ENCODE measurements at regions not wholly inside any gene's neighbourhood (a gene's known extent, or its start where the extent isn't known, plus 50 kb on each side); places are given as distances from the start of the nearest gene placed in this dataset.
"Not testable (repeated sequence)": the region's sequence is repeated elsewhere in the genome, so short reads cannot be mapped to it uniquely, and the experiment has no call there.

DNA sequence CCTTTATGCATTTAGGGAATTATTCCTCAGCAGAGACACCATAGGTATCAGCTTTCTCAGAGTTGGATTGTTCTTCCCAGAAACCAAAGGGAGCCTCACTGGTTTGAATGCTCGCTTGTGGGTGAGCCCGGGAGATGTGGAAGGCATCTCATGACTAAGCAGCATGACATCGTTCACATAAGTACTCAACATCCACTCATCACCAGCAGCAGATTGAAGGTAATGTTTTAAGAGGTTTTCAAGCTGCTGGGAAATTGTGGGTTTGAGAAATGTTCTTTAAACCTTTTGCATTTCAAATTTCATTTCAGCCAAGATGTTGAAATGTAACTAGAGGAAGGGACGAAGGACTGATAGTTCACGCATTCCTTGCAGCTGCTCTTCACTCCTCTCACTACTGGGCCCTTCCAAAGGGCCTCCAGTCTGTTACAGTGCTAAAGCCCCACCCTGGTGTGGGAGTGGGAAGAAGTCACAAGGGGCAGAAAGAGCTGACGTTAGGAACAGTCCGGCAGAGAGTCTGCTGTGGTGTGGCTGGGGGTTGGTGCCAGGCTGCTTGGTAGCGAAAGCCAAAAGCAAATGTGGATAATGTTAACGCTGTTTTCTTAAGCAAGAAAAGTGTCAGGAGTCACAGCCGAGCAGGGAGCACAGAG is 324.5 kb upstream of the EPHA4 start:
- H3K9me3 ChIP-seq (ENCODE audit: control insufficient read depth in 1 of 2, low read length in 2 of 2): no peaks in the 10 kb centered on the region
- H3K4me3 Mint-ChIP-seq: no peak overlapping the region
- intact Hi-C loops (cut with micrococcal nuclease): no loop called here
- H3K4me3 ChIP-seq (ENCODE audit: low read length in 2 of 2): no peak overlapping the region
- no peaks in the 10 kb centered on the region for H3K36me3 Mint-ChIP-seq
- H3K27ac Mint-ChIP-seq: no peak overlapping the region
- no peaks in the 10 kb centered on the region for H3K4me1 Mint-ChIP-seq
- H3K9me3 Mint-ChIP-seq: peaks cover 0 to 6% (median 0%) of the 10 kb centered on the region in 8 donors
- DNase-seq: no peak
- ChIA-PET POLR2A (ENCODE audit: partially characterized antibody) (no interaction called here), CTCF (ENCODE audit: partially characterized antibody) (no interaction called here)
- H3K27ac ChIP-seq (ENCODE audit: low read depth, low read length): no peak overlapping the region
- no peaks in the 10 kb centered on the region for H3K4me1 ChIP-seq (ENCODE audit: insufficient read depth, low read length)
- H3K36me3 ChIP-seq (ENCODE audit: insufficient read depth, low read length): no peaks in the 10 kb centered on the region
- H3K27me3 ChIP-seq (ENCODE audit: insufficient read depth, low read length): no peaks in the 10 kb centered on the region
- peaks cover 0 to 2% of the 10 kb centered on the region in 2 donors for H3K27me3 Mint-ChIP-seq

DNA sequence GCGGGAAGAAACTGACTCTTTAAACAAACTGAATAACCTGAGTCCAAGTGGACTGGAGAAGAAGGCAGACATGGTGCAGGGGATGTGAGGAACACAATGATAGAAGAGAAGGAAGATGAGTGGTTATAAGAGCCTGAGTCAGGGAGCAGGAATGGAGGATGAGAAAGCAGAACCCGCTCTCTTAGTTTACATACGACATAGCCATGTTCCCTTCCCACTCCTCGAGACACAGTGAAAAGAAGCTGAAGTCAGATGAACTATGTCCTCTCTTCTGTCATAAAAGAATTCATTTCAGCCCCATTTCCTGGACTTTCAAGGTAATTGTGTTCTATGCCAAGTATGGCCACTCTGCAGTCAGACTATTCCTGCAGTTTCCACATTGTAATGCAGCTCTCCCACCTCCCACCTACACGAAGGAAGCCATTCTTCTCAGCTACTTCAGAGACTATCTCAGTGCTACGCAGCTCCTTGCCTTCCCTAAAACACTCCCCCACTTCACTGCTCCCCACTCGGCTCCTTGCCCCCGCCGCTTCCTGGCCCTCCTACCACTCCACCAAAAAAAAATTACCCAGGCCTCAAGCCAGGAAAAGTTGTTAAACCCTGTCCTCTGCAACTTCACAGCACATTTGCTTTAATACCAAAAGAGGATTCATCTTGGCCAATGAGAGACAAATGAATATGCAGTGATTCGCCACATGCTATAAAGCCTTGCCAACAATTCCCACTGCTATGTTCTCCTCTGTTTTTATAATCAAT is 323.4 kb upstream of the EPHA4 start:
- DNase-seq: no peak
- no peaks in the 10 kb centered on the region for H3K36me3 Mint-ChIP-seq
- Histone ChIP-seq H3K9me3 (ENCODE audit: control insufficient read depth in 1 of 2, low read length in 2 of 2) (no peaks in the 10 kb centered on the region), H3K27ac (ENCODE audit: low read depth, low read length) (no peak overlapping the region), H3K36me3 (ENCODE audit: insufficient read depth, low read length) (no peaks in the 10 kb centered on the region), H3K27me3 (ENCODE audit: insufficient read depth, low read length) (no peaks in the 10 kb centered on the region), H3K4me3 (ENCODE audit: low read length in 2 of 2) (no peak overlapping the region), H3K4me1 (ENCODE audit: insufficient read depth, low read length) (no peaks in the 10 kb centered on the region)
- no peaks in the 10 kb centered on the region for H3K4me1 Mint-ChIP-seq
- H3K27ac Mint-ChIP-seq: peak overlapping the region in 1 of 7 donors; percentile 14
- intact Hi-C loops (cut with micrococcal nuclease): no loop called here
- ChIA-PET POLR2A (ENCODE audit: partially characterized antibody) (no interaction called here), CTCF (ENCODE audit: partially characterized antibody) (no interaction called here)
- peaks cover 0 to under 1% of the 10 kb centered on the region in 2 donors for H3K27me3 Mint-ChIP-seq
- peaks cover 0 to 5% (median 0%) of the 10 kb centered on the region in 8 donors for H3K9me3 Mint-ChIP-seq
- H3K4me3 Mint-ChIP-seq: no peak overlapping the region

DNA sequence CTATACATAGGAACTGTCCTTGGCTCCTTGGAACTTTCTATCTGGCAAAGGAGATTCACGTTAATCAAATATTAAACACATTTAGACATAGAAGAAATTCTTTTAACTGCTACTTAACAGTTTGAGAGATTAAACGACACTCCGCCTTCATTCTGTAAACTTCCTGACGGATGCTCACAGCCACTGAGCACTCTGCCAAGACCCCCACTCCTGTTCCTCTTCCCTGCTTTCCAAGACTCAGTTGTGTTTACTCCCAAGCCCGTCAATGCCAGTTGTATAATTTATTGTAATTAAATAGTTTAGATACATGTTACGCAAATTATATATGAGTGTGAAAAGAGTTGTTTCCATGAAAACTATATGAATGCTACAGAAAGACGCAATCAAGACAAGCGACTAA is 321.4 kb upstream of the EPHA4 start:
- intact Hi-C loops (cut with micrococcal nuclease): no loop called here
- Histone ChIP-seq H3K4me1 (ENCODE audit: insufficient read depth, low read length) (no peaks in the 10 kb centered on the region), H3K27ac (ENCODE audit: low read depth, low read length) (no peak overlapping the region), H3K36me3 (ENCODE audit: insufficient read depth, low read length) (no peaks in the 10 kb centered on the region), H3K27me3 (ENCODE audit: insufficient read depth, low read length) (no peaks in the 10 kb centered on the region), H3K9me3 (ENCODE audit: control insufficient read depth in 1 of 2, low read length in 2 of 2) (no peaks in the 10 kb centered on the region), H3K4me3 (ENCODE audit: low read length in 2 of 2) (no peak overlapping the region)
- Mint-ChIP-seq H3K4me1 (no peaks in the 10 kb centered on the region), H3K4me3 (no peak overlapping the region), H3K9me3 (peaks cover 0 to 3% (median 0%) of the 10 kb centered on the region in 8 donors), H3K27me3 (no peaks in the 10 kb centered on the region), H3K36me3 (no peaks in the 10 kb centered on the region), H3K27ac (no peak overlapping the region)
- ChIA-PET POLR2A (ENCODE audit: partially characterized antibody) (no interaction called here), CTCF (ENCODE audit: partially characterized antibody) (no interaction called here)
- no peak for DNase-seq

- H3K4me1 ChIP-seq (ENCODE audit: insufficient read depth, low read length); H3K36me3 Mint-ChIP-seq; H3K36me3 ChIP-seq (ENCODE audit: insufficient read depth, low read length); H3K27me3 Mint-ChIP-seq; POLR2A ChIA-PET (ENCODE audit: partially characterized antibody); H3K9me3 ChIP-seq (ENCODE audit: control insufficient read depth in 1 of 2, low read length in 2 of 2); intact Hi-C loops (cut with micrococcal nuclease); H3K4me1 Mint-ChIP-seq; H3K27me3 ChIP-seq (ENCODE audit: insufficient read depth, low read length); H3K4me3 Mint-ChIP-seq; H3K27ac Mint-ChIP-seq; H3K9me3 Mint-ChIP-seq; H3K27ac ChIP-seq (ENCODE audit: low read depth, low read length); H3K4me3 ChIP-seq (ENCODE audit: low read length in 2 of 2); CTCF ChIA-PET (ENCODE audit: partially characterized antibody): not testable (repeated sequence)
- peak in 1 of 5 donors; percentile 20 for DNase-seq
These were observed 319.9 kb upstream of the EPHA4 start for GRCh38 chr2:221892006-221892405.

DNA sequence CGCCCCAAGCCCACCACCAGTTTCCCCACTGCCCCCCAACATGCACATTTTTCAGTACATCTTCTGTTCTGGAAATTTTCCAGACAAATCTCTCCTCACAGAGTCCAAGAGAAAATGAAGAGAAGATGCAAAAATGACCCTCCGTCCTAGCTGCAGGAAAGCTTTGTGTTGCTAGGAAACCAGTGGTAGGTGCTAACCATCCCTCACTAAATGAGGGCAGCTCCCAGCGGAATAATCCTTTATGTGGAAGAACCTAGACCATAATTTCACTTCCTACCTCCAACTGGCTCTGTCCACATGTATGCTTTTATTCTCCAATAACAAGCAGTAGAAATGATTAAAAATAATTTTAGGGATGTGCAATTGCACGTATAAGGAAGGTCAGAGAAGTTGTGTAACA is 311.9 kb upstream of the EPHA4 start:
- Histone ChIP-seq H3K4me1 (ENCODE audit: insufficient read depth, low read length) (no peaks in the 10 kb centered on the region), H3K4me3 (ENCODE audit: low read length in 2 of 2) (no peak overlapping the region), H3K27ac (ENCODE audit: low read depth, low read length) (no peak overlapping the region), H3K9me3 (ENCODE audit: control insufficient read depth in 1 of 2, low read length in 2 of 2) (no peaks in the 10 kb centered on the region), H3K27me3 (ENCODE audit: insufficient read depth, low read length) (no peaks in the 10 kb centered on the region), H3K36me3 (ENCODE audit: insufficient read depth, low read length) (no peaks in the 10 kb centered on the region)
- Mint-ChIP-seq H3K36me3 (no peaks in the 10 kb centered on the region), H3K4me1 (no peaks in the 10 kb centered on the region), H3K4me3 (no peak overlapping the region), H3K27me3 (no peaks in the 10 kb centered on the region), H3K9me3 (peaks cover 0 to 5% (median 0%) of the 10 kb centered on the region in 8 donors), H3K27ac (no peak overlapping the region)
- no peak for DNase-seq
- POLR2A ChIA-PET (ENCODE audit: partially characterized antibody): no interaction called here
- intact Hi-C loops (cut with micrococcal nuclease): no loop called here
- CTCF ChIA-PET (ENCODE audit: partially characterized antibody): no interaction called here

- intact Hi-C loops (cut with micrococcal nuclease): no loop called here
- Mint-ChIP-seq H3K36me3 (no peaks in the 10 kb centered on the region), H3K27me3 (no peaks in the 10 kb centered on the region), H3K4me1 (no peaks in the 10 kb centered on the region), H3K27ac (no peak overlapping the region), H3K4me3 (no peak overlapping the region), H3K9me3 (peaks cover 0 to 12% (median 2%) of the 10 kb centered on the region in 8 donors)
- no peak for DNase-seq
- no peaks in the 10 kb centered on the region for H3K27me3 ChIP-seq (ENCODE audit: insufficient read depth, low read length)
- POLR2A ChIA-PET (ENCODE audit: partially characterized antibody): no interaction called here
- no peaks in the 10 kb centered on the region for H3K36me3 ChIP-seq (ENCODE audit: insufficient read depth, low read length)
- CTCF ChIA-PET (ENCODE audit: partially characterized antibody): interaction anchor here (0.9 kb wide), 1 partner anchor 20 kb away, joined by 3 read pairs; no protein-coding TSS in a partner anchor
- H3K4me1 ChIP-seq (ENCODE audit: insufficient read depth, low read length): no peaks in the 10 kb centered on the region
- no peaks in the 10 kb centered on the region for H3K9me3 ChIP-seq (ENCODE audit: control insufficient read depth in 1 of 2, low read length in 2 of 2)
- H3K27ac ChIP-seq (ENCODE audit: low read depth, low read length): no peak overlapping the region
- H3K4me3 ChIP-seq (ENCODE audit: low read length in 2 of 2): no peak overlapping the region
These were observed 303.9 kb upstream of the EPHA4 start for GRCh38 chr2:221876016-221876415.

DNA sequence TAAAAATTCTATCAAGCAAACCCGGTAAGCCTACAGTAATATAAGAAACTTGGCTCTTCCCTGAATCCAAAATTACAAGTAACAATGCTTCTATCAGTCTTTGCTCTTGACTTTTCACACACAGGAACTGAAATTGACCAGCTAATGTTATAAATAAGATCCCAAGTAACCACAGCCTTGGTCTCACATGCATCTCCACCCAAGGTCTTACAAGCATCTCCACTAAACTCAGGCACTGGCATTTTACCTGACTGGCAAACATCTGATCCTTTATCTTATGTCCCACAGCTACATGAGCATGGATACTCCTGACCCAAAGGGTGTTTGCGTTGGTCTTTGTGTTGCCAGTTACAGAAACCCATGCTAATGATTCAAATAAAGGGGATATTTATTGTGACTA is 302.3 kb upstream of the EPHA4 start:
- no peak for DNase-seq
- Histone ChIP-seq H3K4me3 (ENCODE audit: low read length in 2 of 2) (no peak overlapping the region), H3K36me3 (ENCODE audit: insufficient read depth, low read length) (no peaks in the 10 kb centered on the region), H3K27ac (ENCODE audit: low read depth, low read length) (no peak overlapping the region), H3K27me3 (ENCODE audit: insufficient read depth, low read length) (no peaks in the 10 kb centered on the region), H3K9me3 (ENCODE audit: control insufficient read depth in 1 of 2, low read length in 2 of 2) (no peaks in the 10 kb centered on the region), H3K4me1 (ENCODE audit: insufficient read depth, low read length) (no peaks in the 10 kb centered on the region)
- ChIA-PET POLR2A (ENCODE audit: partially characterized antibody) (no interaction called here), CTCF (ENCODE audit: partially characterized antibody) (no interaction called here)
- Mint-ChIP-seq H3K36me3 (no peaks in the 10 kb centered on the region), H3K9me3 (peaks cover 0 to 17% (median 3%) of the 10 kb centered on the region in 8 donors), H3K27ac (no peak overlapping the region), H3K4me1 (no peaks in the 10 kb centered on the region), H3K4me3 (no peak overlapping the region), H3K27me3 (no peaks in the 10 kb centered on the region)
- intact Hi-C loops (cut with micrococcal nuclease): no loop called here

Data from CD4-positive, alpha-beta memory T cell (primary cell).